WTC11 (cell line): ENCODE measurements at regions not wholly inside any gene's neighbourhood (a gene's known extent, or its start where the extent isn't known, plus 50 kb on each side); places are given as distances from the start of the nearest gene placed in this dataset.

Experiments used
- ATAC-seq: fragments of 200-7000 bp; cut with Tn5 transposase; 2 replicates; pipeline ENCODE4 v1.10.0; 2021; ENCODE audit warnings: mild to moderate bottlenecking, moderate library complexity
- CTCF ChIA-PET: fragments of 300-600 bp; sonication (Branson Sonifier 250); formaldehyde crosslinking; loops from one replicate; lab custom pipeline; 2021; ENCODE audit warnings: antibody characterized with exemption; lab: Charles Lee
- POLR2A ChIA-PET: fragments of 350-600 bp; sonication (Branson Sonifier 250); formaldehyde crosslinking; loops from one replicate; lab custom pipeline; 2021; ENCODE audit warnings: antibody characterized with exemption; lab: Charles Lee
- DNase-seq: peaks from one replicate; pipeline ENCODE4 v3.0.0; 2021; ENCODE audit warnings: low spot score
- H3K27ac Mint-ChIP-seq: 2 replicates; pipeline ENCODE4 v1.8.0; 2021; ENCODE audit warnings: mixed read lengths
- H3K27me3 Mint-ChIP-seq: 2 replicates; pipeline ENCODE4 v1.8.0; 2021; ENCODE audit warnings: low read depth, mild to moderate bottlenecking, moderate library complexity, mixed read lengths
- H3K36me3 Mint-ChIP-seq: 2 replicates; pipeline ENCODE4 v1.8.0; 2021; ENCODE audit warnings: mixed read lengths
- H3K4me1 Mint-ChIP-seq: 2 replicates; pipeline ENCODE4 v1.8.0; 2022; ENCODE audit warnings: mixed read lengths
- H3K4me3 Mint-ChIP-seq: 2 replicates; pipeline ENCODE4 v1.8.0; 2021; ENCODE audit warnings: mild to moderate bottlenecking, moderate library complexity, mixed read lengths
- H3K9me3 Mint-ChIP-seq: 2 replicates; pipeline ENCODE4 v1.8.0; 2021; ENCODE audit warnings: mixed read lengths
- ATF1 ChIP-seq: sonication (generic); formaldehyde crosslinking; IDR thresholded peaks from 2 replicates; pipeline ENCODE4 v1.8.1; 2023; ENCODE audit warnings: mild to moderate bottlenecking, moderate library complexity, missing genetic modification reagents
- CBFB ChIP-seq: sonication (generic); formaldehyde crosslinking; IDR thresholded peaks from 2 replicates; pipeline ENCODE4 v1.8.1; 2022; ENCODE audit warnings: mild to moderate bottlenecking, low read depth, missing genetic modification reagents
- EMX1 ChIP-seq: fragments of 250-450 bp; sonication (Bioruptor Pico); IDR thresholded peaks from 2 replicates; pipeline ENCODE4 v1.8.0; 2021; ENCODE audit warnings: mild to moderate bottlenecking
- FOXP1 ChIP-seq: sonication (generic); formaldehyde crosslinking; IDR thresholded peaks from 2 replicates; pipeline ENCODE4 v1.8.0; 2022; ENCODE audit warnings: missing genetic modification reagents, mild to moderate bottlenecking, moderate library complexity, borderline replicate concordance
- GTF2I ChIP-seq: fragments of 250-450 bp; sonication (Bioruptor Pico); conservative IDR thresholded peaks from 2 replicates; pipeline ENCODE4 v1.4.0; 2021; ENCODE audit warnings: mild to moderate bottlenecking
- MXD4 ChIP-seq: fragments of 250-450 bp; sonication (Bioruptor Pico); IDR thresholded peaks from 2 replicates; pipeline ENCODE4 v1.8.0; 2021; ENCODE audit warnings: mild to moderate bottlenecking, moderate library complexity, borderline replicate concordance
- NFATC4 ChIP-seq: fragments of 250-450 bp; sonication (Bioruptor Pico); IDR thresholded peaks from 2 replicates; pipeline ENCODE4 v1.9.0; 2021; ENCODE audit warnings: mild to moderate bottlenecking
- NR2C2 ChIP-seq: sonication (generic); formaldehyde crosslinking; IDR thresholded peaks from 2 replicates; pipeline ENCODE4 v1.8.0; 2022; ENCODE audit warnings: mild to moderate bottlenecking, missing genetic modification reagents
- SP1 ChIP-seq: sonication (generic); formaldehyde crosslinking; conservative IDR thresholded peaks from 2 replicates; pipeline ENCODE4 v1.8.1; 2022; ENCODE audit warnings: missing genetic modification reagents
- ZNF121 ChIP-seq: sonication (generic); formaldehyde crosslinking; IDR thresholded peaks from 2 replicates; pipeline ENCODE4 v1.8.0; 2023; ENCODE audit warnings: missing genetic modification reagents
- ZNF219 ChIP-seq: sonication (generic); formaldehyde crosslinking; IDR thresholded peaks from 2 replicates; pipeline ENCODE4 v1.8.0; 2023; ENCODE audit warnings: missing genetic modification reagents, mild to moderate bottlenecking, borderline replicate concordance
- ZNF263 ChIP-seq: sonication (generic); formaldehyde crosslinking; IDR thresholded peaks from 2 replicates; pipeline ENCODE4 v1.8.1; 2022; ENCODE audit warnings: low read depth, mild to moderate bottlenecking, moderate library complexity, missing genetic modification reagents
- TF ChIP-seq, protein P1 (sequence below): sonication (generic); formaldehyde crosslinking; IDR thresholded peaks from 2 replicates; pipeline ENCODE4 v1.8.1; 2022; ENCODE audit warnings: low read depth, mild to moderate bottlenecking, moderate library complexity, missing genetic modification reagents, borderline replicate concordance
- TF ChIP-seq, protein P2 (sequence below): fragments of 250-450 bp; sonication (Bioruptor Pico); IDR thresholded peaks from 2 replicates; pipeline ENCODE4 v1.9.0; 2021; ENCODE audit warnings: mild to moderate bottlenecking
- TF ChIP-seq, protein P3 (sequence below): sonication (generic); formaldehyde crosslinking; IDR thresholded peaks from 2 replicates; pipeline ENCODE4 v1.8.0; 2022; ENCODE audit warnings: mild to moderate bottlenecking, missing genetic modification reagents
- TF ChIP-seq, protein P4 (sequence below): sonication (generic); formaldehyde crosslinking; IDR thresholded peaks from 2 replicates; pipeline ENCODE4 v1.8.0; 2023; ENCODE audit warnings: missing genetic modification reagents
- TF ChIP-seq, protein P5 (sequence below): fragments of 250-450 bp; sonication (Bioruptor Pico); IDR thresholded peaks from 2 replicates; pipeline ENCODE4 v2.1.2; 2022; ENCODE audit warnings: mild to moderate bottlenecking, moderate library complexity
- TF ChIP-seq, protein P6 (sequence below): fragments of 250-450 bp; sonication (Bioruptor Pico); IDR thresholded peaks from 2 replicates; pipeline ENCODE4 v1.9.0; 2021; ENCODE audit warnings: mild to moderate bottlenecking, borderline replicate concordance
- TF ChIP-seq, protein P7 (sequence below): sonication (generic); formaldehyde crosslinking; IDR thresholded peaks from 2 replicates; pipeline ENCODE4 v1.8.1; 2023; ENCODE audit warnings: mild to moderate bottlenecking, missing genetic modification reagents, borderline replicate concordance
- TF ChIP-seq, protein P8 (sequence below): sonication (generic); formaldehyde crosslinking; IDR thresholded peaks from 2 replicates; pipeline ENCODE4 v1.8.1; 2023; ENCODE audit warnings: mild to moderate bottlenecking, missing genetic modification reagents, moderate library complexity

DNA sequence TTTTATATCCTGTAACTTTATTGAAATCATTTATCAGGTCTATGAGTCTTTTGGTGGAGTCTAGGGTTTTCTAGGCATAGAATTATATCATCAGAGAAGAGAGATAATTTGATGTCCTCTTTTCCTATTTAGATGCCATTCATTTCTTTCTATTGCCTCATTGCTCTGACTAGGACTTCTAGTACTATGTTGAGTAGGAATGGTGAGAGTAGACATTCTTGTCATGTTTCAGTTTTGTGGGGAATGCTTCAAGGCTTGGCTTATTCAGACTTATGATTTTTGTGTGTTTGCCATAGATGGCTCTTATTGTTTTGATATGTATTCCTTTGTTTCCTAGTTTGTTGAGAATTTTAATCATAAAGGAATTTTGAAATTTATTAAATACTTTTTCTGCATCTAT is 1078.3 kb downstream of the FAM181B start:
- DNase-seq: no peak
- no peak for ATAC-seq
- CTCF ChIA-PET: no interaction called here
- Mint-ChIP-seq H3K9me3 (peaks cover 14% of the 10 kb centered on the region), H3K27me3 (peaks cover 24% of the 10 kb centered on the region), H3K36me3 (peaks cover 5% of the 10 kb centered on the region; the same call in 1 of the 2 replicates), H3K27ac (no peak overlapping the region), H3K4me3 (no peak overlapping the region), H3K4me1 (no peaks in the 10 kb centered on the region)
- TF ChIP-seq, protein P1, sequence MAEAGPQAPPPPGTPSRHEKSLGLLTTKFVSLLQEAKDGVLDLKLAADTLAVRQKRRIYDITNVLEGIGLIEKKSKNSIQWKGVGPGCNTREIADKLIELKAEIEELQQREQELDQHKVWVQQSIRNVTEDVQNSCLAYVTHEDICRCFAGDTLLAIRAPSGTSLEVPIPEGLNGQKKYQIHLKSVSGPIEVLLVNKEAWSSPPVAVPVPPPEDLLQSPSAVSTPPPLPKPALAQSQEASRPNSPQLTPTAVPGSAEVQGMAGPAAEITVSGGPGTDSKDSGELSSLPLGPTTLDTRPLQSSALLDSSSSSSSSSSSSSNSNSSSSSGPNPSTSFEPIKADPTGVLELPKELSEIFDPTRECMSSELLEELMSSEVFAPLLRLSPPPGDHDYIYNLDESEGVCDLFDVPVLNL (CRISPR knock-in tag): no peak
- TF ChIP-seq ZNF121 (CRISPR knock-in tag) (no peak), ZNF263 (CRISPR knock-in tag) (no peak), EMX1 (no peak), NR2C2 (CRISPR knock-in tag) (no peak), ZNF219 (CRISPR knock-in tag) (no peak), GTF2I (CRISPR knock-in tag) (no peak), ATF1 (no peak), NFATC4 (CRISPR knock-in tag) (no peak), MXD4 (CRISPR knock-in tag) (no peak), CBFB (CRISPR knock-in tag) (no peak), FOXP1 (no peak), SP1 (CRISPR knock-in tag) (no peak)
- TF ChIP-seq, protein P2, sequence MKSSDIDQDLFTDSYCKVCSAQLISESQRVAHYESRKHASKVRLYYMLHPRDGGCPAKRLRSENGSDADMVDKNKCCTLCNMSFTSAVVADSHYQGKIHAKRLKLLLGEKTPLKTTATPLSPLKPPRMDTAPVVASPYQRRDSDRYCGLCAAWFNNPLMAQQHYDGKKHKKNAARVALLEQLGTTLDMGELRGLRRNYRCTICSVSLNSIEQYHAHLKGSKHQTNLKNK (CRISPR knock-in tag): no peak
- TF ChIP-seq, protein P3, sequence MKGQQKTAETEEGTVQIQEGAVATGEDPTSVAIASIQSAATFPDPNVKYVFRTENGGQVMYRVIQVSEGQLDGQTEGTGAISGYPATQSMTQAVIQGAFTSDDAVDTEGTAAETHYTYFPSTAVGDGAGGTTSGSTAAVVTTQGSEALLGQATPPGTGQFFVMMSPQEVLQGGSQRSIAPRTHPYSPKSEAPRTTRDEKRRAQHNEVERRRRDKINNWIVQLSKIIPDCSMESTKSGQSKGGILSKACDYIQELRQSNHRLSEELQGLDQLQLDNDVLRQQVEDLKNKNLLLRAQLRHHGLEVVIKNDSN (CRISPR knock-in tag): no peak
- TF ChIP-seq, protein P4, sequence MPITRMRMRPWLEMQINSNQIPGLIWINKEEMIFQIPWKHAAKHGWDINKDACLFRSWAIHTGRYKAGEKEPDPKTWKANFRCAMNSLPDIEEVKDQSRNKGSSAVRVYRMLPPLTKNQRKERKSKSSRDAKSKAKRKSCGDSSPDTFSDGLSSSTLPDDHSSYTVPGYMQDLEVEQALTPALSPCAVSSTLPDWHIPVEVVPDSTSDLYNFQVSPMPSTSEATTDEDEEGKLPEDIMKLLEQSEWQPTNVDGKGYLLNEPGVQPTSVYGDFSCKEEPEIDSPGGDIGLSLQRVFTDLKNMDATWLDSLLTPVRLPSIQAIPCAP (CRISPR knock-in tag): no peak
- TF ChIP-seq, protein P5, sequence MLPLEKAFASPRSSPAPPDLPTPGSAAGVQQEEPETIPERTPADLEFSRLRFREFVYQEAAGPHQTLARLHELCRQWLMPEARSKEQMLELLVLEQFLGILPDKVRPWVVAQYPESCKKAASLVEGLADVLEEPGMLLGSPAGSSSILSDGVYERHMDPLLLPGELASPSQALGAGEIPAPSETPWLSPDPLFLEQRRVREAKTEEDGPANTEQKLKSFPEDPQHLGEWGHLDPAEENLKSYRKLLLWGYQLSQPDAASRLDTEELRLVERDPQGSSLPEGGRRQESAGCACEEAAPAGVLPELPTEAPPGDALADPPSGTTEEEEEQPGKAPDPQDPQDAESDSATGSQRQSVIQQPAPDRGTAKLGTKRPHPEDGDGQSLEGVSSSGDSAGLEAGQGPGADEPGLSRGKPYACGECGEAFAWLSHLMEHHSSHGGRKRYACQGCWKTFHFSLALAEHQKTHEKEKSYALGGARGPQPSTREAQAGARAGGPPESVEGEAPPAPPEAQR (CRISPR knock-in tag): no peak
- TF ChIP-seq, protein P6, sequence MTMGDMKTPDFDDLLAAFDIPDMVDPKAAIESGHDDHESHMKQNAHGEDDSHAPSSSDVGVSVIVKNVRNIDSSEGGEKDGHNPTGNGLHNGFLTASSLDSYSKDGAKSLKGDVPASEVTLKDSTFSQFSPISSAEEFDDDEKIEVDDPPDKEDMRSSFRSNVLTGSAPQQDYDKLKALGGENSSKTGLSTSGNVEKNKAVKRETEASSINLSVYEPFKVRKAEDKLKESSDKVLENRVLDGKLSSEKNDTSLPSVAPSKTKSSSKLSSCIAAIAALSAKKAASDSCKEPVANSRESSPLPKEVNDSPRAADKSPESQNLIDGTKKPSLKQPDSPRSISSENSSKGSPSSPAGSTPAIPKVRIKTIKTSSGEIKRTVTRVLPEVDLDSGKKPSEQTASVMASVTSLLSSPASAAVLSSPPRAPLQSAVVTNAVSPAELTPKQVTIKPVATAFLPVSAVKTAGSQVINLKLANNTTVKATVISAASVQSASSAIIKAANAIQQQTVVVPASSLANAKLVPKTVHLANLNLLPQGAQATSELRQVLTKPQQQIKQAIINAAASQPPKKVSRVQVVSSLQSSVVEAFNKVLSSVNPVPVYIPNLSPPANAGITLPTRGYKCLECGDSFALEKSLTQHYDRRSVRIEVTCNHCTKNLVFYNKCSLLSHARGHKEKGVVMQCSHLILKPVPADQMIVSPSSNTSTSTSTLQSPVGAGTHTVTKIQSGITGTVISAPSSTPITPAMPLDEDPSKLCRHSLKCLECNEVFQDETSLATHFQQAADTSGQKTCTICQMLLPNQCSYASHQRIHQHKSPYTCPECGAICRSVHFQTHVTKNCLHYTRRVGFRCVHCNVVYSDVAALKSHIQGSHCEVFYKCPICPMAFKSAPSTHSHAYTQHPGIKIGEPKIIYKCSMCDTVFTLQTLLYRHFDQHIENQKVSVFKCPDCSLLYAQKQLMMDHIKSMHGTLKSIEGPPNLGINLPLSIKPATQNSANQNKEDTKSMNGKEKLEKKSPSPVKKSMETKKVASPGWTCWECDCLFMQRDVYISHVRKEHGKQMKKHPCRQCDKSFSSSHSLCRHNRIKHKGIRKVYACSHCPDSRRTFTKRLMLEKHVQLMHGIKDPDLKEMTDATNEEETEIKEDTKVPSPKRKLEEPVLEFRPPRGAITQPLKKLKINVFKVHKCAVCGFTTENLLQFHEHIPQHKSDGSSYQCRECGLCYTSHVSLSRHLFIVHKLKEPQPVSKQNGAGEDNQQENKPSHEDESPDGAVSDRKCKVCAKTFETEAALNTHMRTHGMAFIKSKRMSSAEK: no peak
- TF ChIP-seq, protein P7, sequence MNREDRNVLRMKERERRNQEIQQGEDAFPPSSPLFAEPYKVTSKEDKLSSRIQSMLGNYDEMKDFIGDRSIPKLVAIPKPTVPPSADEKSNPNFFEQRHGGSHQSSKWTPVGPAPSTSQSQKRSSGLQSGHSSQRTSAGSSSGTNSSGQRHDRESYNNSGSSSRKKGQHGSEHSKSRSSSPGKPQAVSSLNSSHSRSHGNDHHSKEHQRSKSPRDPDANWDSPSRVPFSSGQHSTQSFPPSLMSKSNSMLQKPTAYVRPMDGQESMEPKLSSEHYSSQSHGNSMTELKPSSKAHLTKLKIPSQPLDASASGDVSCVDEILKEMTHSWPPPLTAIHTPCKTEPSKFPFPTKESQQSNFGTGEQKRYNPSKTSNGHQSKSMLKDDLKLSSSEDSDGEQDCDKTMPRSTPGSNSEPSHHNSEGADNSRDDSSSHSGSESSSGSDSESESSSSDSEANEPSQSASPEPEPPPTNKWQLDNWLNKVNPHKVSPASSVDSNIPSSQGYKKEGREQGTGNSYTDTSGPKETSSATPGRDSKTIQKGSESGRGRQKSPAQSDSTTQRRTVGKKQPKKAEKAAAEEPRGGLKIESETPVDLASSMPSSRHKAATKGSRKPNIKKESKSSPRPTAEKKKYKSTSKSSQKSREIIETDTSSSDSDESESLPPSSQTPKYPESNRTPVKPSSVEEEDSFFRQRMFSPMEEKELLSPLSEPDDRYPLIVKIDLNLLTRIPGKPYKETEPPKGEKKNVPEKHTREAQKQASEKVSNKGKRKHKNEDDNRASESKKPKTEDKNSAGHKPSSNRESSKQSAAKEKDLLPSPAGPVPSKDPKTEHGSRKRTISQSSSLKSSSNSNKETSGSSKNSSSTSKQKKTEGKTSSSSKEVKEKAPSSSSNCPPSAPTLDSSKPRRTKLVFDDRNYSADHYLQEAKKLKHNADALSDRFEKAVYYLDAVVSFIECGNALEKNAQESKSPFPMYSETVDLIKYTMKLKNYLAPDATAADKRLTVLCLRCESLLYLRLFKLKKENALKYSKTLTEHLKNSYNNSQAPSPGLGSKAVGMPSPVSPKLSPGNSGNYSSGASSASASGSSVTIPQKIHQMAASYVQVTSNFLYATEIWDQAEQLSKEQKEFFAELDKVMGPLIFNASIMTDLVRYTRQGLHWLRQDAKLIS (CRISPR knock-in tag): no peak
- TF ChIP-seq, protein P8, sequence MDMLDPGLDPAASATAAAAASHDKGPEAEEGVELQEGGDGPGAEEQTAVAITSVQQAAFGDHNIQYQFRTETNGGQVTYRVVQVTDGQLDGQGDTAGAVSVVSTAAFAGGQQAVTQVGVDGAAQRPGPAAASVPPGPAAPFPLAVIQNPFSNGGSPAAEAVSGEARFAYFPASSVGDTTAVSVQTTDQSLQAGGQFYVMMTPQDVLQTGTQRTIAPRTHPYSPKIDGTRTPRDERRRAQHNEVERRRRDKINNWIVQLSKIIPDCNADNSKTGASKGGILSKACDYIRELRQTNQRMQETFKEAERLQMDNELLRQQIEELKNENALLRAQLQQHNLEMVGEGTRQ (CRISPR knock-in tag): no peak
- POLR2A ChIA-PET: no interaction called here
